Right ventricle myocardium inferior (tissue), 1 donor: ENCODE measurements at regions not wholly inside any gene's neighbourhood (a gene's known extent, or its start where the extent isn't known, plus 50 kb on each side); places are given as distances from the start of the nearest gene placed in this dataset.
A peak's percentile ranks its signal among the peaks of the same experiment; 100 is the strongest.

Experiments
- ATAC-seq: fragments of 200-7000 bp; cut with Tn5 transposase; one replicate; pipeline ENCODE4 v1.9.1; 2020; ENCODE audit warnings: mild to moderate bottlenecking, moderate library complexity
- DNase-seq: peaks from one replicate; pipeline ENCODE4 v3.0.0; 2021; ENCODE audit errors: missing footprints
- intact Hi-C: fragments of 100-400 bp; cut with DNase I; formaldehyde crosslinking; loops from one replicate; pipeline ENCODE4 v1.11.0; 2022
- donor health status: DM: no; HTN: yes; CAD: no; lungs with severe emphysema.

DNA sequence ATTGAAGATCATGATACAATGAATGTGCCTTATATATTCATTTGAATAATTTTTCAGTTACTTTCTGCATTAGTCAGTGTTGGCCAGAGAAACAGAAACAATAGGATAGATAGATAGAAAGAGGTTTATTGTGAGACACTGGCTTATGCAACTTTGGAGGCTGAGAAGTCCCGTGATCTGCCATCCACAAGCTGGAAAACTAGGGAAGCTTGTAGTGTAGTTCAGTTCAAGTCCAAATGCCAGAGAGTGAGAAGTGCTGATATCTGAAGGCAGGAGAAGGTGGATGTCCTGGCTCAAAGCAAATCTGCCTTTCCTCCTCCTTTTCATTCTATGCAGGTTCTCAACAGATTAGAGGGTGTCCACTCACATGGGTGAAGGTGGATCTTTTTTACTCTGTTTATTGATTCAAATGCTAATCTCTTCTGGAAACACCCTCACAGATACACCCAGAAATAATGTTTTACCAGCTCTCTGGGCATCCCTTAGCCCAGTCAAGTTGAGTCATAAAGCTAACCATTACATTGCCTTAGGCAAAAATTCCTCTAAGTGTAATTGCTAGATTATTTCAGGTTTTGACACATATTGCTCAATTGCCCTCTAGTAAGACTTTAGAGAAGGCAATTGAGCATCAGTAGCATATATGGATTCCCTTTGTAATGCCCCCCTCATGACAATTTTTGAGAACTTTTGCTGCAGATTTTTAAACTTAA is 341.4 kb downstream of the LPIN1 start:
- intact Hi-C loops = no loop called here
- DNase-seq = no peak
- no peak for ATAC-seq

DNA sequence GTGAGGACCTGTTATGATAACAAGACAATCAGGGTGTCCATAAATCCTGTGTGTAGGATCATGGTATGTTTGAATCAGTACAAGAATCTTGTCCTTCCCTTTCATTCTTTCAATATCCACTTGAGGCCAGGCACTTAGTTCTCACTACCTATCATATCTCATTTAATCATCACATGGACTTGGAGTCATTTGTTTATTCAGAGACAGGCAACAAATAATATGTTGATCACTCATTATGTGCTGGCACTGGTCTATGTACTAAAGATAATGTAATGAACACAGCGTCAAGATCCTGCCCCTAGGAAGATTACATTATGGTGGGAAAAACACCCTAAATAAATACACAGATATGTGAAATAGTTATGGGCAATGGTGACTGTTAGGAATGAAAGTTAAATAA is 342.6 kb downstream of the LPIN1 start:
- ATAC-seq (no peak), DNase-seq (no peak)
- intact Hi-C loops = no loop called here

DNA sequence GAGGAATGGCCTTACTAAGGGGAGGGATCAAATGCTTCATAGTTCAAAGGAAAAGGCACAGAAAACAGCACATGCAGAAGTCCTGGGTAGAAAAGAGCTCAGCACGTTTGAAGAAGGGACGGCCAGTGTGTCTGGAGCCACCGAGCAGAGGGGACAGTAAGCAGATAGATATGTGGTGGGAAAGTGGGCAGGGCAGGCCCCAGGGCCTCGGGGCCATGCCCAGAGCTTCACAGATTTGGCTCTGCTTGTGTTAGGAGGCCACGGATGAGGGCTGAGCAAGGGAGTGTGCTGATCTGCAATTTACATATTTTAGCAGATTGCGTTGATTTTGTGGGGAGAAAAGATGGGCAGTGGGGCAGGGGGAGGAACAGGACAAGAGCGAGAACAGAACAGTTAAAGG is 343.1 kb downstream of the LPIN1 start:
- ATAC-seq (no peak), DNase-seq (no peak)
- intact Hi-C loops = no loop called here

DNA sequence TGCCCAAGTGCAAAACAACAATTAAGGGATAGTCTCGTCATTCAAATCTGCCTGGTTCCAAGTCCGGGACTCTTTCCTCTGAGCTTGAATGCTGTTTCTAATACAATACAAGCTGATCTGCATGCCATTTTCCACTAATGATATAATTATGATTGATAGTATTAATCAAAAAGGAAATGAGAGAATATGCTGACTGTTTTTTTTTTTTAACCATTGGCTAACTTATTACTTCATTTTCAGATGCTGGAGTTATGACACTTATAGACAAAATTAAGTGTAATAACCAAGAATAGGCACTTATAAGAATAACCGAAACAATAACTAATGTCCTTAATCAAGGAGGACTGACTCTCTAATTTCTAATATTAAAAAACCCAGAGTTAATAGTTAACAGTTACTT is 343.6 kb downstream of the LPIN1 start:
- intact Hi-C loops = no loop called here
- DNase-seq (no peak), ATAC-seq (no peak)

DNA sequence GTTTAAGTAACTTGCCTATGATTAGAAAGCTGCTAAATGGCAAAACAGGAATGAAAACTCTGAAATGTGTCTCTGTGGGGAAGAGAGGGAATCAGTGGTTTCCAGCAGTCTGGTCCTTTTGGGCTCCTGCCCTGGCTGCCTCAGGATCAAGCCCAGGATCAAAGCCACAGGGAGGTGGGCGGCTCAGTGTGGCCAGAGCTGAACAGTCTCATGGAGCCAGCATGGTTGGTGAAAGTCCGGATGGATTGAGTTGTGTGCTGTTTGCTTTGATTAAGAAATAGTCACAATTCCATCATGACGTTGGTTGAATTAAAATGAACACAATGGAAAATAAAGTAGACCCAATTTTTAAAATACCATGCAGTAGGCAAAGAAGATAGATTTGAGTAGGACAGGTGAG is 344.2 kb downstream of the LPIN1 start:
- no peak for DNase-seq
- no peak for ATAC-seq
- intact Hi-C loops = no loop called here

DNA sequence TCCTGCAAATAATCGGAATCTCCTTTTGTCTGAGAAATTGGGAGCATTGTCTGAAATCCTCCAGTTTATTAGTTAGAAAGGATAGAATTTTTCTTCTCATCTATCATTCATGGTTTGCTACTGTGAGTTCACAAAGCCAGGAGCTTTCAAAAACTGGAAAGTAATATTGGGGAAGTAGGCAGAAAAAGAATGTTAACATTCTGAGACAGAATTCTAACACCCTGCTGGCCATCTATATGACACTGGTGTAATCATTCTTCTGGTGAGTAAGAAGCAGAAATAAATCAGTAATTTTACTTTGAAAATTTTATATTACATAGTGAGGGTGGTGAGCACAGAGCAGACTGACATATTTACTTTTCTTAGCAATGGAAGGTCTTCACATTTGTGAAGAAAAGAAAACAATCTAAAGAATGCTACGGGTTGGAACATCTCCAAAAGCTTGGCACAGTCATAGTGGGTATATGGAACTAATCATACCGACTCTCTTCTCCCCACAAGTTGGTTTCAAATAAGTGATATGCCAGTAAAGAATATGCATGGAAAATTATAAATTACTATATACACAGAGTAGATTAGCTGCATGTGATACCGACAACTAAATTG is 344.9 kb downstream of the LPIN1 start:
- intact Hi-C loops = no loop called here
- no peak for ATAC-seq
- no peak for DNase-seq

DNA sequence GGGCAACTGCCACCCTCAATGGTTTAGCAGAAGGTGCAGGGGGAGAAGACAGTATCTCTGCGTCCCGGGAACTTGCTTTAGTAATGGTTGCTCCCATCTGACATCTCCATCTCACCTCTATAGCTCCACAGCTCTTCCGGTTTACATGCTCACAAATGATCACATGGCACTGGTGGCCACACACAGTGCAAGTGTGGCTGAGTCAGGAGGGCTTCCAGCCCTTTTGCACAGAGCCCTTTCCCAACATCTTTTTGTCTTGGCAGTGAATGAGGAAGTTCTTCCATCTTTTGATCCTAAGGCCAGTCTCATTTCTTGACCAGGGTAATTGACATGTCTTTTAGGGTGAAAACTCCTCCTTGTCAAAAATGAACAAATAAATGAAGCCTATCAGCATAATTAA is 347.7 kb downstream of the LPIN1 start:
- DNase-seq (no peak), ATAC-seq (no peak)
- intact Hi-C loops = no loop called here

DNA sequence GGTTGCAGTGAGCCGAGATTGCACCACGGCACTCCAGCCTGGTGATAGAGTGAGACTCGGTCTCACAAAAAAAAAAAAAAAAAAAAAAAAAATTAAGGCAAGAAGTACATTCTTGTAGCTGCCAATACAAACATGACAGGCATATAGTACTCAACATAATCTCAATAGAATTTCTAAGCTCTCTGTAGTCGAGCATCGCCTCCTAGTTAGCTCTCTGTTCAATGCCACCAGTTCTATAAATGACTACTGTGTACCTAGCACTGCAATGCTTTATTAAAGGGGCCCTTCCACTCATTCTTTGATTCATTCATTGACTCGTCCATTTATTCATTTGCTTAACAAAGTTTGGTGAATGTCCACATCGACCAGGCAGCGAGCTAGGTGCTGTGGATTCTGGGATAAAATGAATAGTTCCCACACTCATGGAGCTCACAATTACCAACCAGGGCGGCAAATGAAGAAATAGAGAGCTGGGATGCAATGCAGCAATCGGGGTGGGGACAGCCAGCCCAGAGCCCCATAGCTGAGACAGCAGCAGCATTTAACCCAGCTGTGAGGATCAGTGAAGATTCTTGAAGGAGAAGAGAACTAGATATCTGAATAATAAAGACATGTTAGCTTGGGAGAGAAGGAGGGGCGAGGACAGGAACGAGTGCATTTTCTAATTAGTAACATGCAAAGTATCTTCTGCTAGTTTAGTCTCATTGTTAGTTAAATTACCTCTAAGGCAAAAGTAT is 349.8 kb downstream of the LPIN1 start:
- DNase-seq = no peak
- intact Hi-C loops = no loop called here
- no peak for ATAC-seq

DNA sequence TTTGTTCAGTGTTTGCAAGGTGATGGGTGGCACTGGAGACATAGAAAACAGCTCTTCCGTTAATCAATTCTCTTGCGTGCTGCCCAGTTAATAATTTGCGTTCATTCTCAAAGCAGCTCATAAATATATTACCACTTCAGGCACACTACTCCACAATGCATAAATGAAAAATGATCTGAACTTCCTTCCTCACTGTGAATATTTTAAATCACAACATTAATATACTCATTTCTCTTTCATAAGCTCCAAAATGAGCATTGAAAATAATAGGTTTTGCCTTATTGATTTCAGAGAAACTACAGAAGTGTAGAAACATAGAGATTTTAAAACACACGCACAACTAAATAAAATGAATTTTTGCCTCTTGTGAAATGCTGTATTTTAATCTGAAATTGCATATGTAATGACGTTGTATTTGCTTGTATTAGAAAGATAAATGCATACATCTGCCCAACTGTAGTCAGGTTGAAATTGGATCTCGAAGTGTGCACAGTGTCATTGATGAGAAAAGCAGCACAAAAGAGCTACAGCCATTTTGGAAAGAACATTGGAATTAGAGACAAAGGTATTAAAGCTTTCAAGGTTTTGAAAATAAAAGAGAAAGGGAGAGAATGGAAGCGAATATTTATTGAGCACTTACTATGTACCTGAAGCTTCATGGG is 350.5 kb downstream of the LPIN1 start:
- intact Hi-C loops = no loop called here
- no peak for ATAC-seq

DNA sequence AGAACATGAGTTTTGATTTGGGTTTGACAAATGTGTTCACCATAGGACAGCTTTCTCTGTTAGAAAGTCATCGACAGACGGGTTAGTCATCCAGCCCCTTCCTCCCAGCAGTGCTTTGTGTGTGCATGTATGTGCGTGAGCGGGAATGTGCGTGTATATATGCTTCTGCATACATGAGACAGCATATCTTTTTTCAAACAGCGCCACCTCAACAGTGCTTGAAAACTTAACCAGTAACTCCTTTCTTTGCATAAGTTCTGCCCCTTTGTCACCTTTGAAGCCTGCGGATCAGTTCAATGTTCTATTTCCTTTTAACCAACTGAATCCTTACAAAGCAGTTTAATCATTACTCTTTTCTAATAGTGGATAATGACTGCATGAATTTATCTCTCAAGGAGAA is 351.4 kb downstream of the LPIN1 start:
- intact Hi-C loops = no loop called here
- no peak for DNase-seq
- ATAC-seq = no peak

More for the DNA sequence above, 350.5 kb downstream of the LPIN1 start:
- DNase-seq = no peak

DNA sequence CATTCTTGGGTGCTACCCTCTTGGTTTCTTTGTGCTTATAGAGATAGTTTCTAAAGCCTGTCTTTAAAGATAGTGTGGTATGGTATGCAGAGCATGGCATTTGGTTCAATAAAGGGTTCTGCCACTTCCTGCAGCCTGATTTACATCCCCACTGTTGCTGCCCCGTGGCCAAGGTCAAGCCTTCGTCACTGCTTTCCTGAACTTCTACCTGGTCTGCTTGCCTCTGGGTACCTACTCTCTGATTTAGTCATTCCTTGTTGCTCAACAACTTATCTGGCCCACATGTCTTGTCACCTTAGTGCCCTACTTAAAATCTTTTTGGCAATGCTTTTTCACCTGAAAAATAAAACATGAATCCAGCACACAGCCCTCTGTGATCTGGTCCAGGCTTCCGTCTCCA is 352.9 kb downstream of the LPIN1 start:
- ATAC-seq (no peak), DNase-seq (no peak)
- intact Hi-C loops = no loop called here

DNA sequence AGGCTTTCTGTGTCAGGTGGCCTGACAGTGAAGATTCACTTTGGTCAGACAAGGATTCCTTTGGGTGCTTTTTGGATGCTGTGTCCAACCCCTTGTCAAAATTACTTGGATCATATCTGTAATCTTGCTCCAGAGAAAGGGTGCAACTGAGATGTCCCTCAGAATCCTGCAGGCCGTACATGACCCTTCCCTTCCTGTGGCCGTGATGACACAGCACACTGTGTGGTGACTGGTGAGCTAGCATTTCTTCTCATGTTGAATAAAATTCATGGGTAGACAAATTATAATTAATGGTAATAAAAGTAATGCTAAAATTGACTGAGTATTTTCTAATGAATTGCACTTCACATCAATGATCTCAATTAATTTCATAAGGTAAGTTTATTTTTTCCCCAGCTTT is 356.2 kb downstream of the LPIN1 start:
- intact Hi-C loops = no loop called here
- ATAC-seq (no peak), DNase-seq (no peak)

DNA sequence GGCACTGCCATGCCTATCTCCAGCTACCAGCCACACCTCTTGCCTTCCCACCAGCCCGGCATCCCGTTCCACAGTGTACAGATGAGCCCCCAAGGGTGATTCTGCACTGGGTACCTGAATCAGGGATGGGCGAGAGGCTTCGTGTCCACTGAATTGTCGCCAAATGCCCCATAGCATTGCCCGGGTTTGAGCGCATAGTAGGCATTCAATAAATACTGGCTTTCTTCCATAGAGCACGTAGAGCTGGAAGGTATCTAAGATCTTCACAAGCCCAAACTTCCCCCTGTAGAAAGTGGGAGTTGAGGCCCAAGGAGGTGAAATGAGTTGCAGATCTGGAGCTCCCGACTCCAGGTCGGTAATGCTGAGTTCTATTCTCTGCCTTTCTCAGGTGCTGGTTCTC is 358.7 kb downstream of the LPIN1 start:
- no peak for DNase-seq
- ATAC-seq = no peak
- intact Hi-C loops = no loop called here

DNA sequence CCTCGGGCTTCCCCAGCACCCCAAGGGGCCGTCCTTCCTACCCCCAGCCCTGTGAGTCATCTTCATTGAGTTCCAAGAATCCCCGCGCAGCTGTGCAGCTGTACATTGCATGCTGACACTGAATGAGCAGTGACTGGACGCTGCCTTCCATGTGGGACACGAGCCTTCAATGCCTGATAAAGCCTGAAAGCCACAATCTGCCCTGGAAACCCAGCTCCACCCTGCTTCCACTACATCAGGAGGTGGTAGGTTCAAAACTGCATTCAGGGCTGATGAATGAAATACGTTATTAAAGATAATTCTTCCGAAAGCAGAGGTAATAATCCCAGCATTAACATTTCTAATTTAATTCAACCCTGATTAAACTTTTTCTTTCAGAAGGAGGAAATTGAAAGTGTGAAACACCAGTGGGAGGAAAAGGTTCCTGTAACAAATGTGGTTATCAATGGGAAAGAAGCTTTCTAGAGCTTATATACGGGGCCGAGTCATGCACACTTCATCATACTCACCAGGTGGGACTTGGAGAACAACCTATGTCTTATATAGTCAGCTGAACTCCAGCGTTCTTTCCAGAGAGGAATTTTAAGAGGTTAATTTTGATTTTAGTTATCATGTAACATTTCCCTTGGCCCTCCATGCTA is 360.1 kb downstream of the LPIN1 start:
- ATAC-seq (peak; percentile 95), DNase-seq (peak; percentile 77)
- intact Hi-C loops = no loop called here

DNA sequence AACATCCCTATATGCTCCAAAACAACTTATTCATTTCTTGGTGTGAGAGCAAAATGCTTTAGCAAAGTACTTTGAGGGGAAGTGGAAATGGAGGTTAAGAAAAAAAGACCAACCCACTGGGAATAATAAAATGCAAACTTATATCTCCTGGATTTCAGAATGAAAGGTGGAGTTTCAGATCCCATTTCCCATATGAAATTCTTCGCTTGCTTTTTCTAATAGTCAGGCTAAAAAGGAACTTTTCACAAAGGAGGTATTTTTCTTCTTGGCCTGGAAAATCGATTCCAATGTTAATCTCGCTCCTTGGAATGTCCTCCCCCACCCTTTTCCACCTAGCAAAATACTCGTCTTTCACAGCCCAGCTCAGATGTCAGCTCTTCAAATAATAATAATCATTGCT is 360.9 kb downstream of the LPIN1 start:
- ATAC-seq = no peak
- intact Hi-C loops = no loop called here
- no peak for DNase-seq

DNA sequence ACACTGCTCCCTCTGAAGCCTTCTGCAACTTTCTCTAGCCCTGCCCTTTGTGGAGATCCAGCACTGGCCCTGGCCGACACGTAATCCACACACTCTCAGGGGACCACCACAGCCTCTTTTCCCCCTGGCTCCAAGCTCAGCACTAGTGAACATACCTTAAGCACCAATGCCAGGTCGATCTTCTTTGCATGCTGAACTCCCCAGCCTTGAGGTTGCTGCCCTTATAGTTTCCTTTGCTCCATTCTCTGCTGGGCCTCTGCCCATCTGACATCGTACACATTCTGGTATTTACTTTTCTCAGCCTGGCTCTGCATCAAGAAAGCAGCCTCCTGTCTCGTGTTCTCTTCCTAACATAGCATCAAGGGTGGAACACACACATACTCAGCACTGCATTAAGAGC is 361.5 kb downstream of the LPIN1 start:
- ATAC-seq = no peak
- intact Hi-C loops = no loop called here

DNA sequence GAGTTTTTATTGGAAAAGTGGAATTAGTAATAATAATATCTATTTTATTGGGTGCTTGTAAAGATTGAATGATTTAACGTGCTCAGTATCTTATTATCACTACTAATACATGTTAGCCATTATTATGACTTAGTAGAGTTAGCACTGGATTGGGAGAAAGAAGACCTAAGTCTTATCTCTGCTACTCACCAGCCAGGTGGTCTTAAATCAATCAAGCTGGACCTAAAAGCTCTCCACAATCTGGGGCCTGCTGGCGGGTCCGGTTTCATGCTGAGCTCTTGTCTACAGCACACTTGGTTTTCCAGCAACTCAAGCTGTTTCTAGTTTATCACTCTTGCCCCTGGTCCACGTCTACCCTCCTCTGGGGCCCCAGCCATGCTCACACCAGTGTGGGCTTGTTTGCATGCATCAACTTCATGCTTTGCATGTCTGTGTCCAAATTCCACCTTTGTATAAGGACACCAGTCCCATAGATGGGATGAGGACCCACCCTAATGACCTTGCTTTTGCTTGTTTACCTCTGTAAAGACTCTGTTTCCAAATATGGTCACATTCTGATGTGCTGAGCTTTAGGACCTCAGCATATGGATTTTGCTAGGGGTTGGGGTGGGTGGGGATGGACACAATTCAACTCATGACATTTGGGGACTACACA is 363.1 kb downstream of the LPIN1 start:
- intact Hi-C loops = no loop called here
- no peak for ATAC-seq
- no peak for DNase-seq

More for the DNA sequence above, 361.5 kb downstream of the LPIN1 start:
- no peak for DNase-seq

DNA sequence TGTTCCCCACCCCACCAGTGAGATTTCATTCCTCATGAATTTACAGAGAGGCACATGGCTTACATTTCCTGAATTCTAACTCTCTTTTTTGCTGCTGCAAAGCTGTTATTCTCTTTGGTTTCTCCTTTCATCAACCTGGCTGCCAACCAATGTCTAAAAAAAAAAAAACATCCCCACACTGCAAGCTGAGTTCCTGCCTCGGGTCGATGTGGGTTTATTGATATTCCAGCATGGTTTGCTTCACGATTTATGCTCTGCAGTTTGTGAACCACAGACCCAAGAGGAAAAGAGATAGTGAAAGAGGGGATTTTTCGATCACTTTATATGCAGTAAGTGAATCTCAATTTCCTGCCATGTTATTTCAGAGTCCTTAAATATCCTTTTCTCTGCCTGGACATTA is 363.6 kb downstream of the LPIN1 start:
- no peak for DNase-seq
- intact Hi-C loops = no loop called here
- ATAC-seq = no peak

DNA sequence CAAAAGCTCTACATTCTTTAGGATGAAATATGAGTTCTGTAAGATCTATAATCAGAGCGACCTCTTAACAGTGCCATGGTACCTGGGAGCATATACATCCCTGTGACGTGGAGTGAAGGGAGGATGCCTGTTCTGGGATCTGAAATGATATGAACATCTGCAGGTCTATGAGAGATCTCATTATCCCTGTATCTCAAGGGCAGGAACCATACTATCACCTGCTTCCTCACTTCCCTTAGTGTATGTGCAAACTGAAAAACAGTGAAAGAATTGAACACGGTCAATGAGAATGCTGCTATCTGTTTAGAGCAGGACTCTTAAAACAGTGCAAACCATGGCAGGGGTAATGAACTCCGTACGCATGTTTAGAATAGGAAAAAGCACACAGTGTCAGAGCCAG is 364.0 kb downstream of the LPIN1 start:
- ATAC-seq (no peak), DNase-seq (no peak)
- intact Hi-C loops = no loop called here
